NCI-H1694 (cell line): ENCODE measurements at regions not wholly inside any gene's neighbourhood (a gene's known extent, or its start where the extent isn't known, plus 50 kb on each side); places are given as distances from the start of the nearest gene placed in this dataset.
"Not testable (repeated sequence)": the region's sequence is repeated elsewhere in the genome, so short reads cannot be mapped to it uniquely, and the experiment has no call there.

ENCODE experiments used
- DNase-seq: peaks from one replicate; lab custom pipeline; 2025; lab: John Stamatoyannopoulos, UW

- DNase-seq: no peak
Measured at GRCh38 chr1:232134365-232134764, 495.6 kb downstream of the SIPA1L2 start.

- DNase-seq: no peak
Measured at GRCh38 chr1:232132572-232132971, 497.4 kb downstream of the SIPA1L2 start.

GRCh38 chr1:232131715-232132391 lies 498.1 kb downstream of the SIPA1L2 start:
- DNase-seq: no peak

- DNase-seq: no peak
Measured at GRCh38 chr1:232130815-232131480, 499.0 kb downstream of the SIPA1L2 start.

- DNase-seq: no peak
Measured at GRCh38 chr1:232127190-232127589, 500.6 kb downstream of the DISC1 start.

- no peak for DNase-seq
Measured at GRCh38 chr1:232123775-232124659, 497.4 kb downstream of the DISC1 start.

GRCh38 chr1:232117903-232118302 lies 491.3 kb downstream of the DISC1 start:
- not testable (repeated sequence) for DNase-seq

- no peak for DNase-seq
Measured at GRCh38 chr1:232114985-232115384, 488.4 kb downstream of the DISC1 start.

GRCh38 chr1:232112076-232112475 lies 485.5 kb downstream of the DISC1 start:
- DNase-seq: no peak

- no peak for DNase-seq
Measured at GRCh38 chr1:232111611-232112010, 485.0 kb downstream of the DISC1 start.

DNA sequence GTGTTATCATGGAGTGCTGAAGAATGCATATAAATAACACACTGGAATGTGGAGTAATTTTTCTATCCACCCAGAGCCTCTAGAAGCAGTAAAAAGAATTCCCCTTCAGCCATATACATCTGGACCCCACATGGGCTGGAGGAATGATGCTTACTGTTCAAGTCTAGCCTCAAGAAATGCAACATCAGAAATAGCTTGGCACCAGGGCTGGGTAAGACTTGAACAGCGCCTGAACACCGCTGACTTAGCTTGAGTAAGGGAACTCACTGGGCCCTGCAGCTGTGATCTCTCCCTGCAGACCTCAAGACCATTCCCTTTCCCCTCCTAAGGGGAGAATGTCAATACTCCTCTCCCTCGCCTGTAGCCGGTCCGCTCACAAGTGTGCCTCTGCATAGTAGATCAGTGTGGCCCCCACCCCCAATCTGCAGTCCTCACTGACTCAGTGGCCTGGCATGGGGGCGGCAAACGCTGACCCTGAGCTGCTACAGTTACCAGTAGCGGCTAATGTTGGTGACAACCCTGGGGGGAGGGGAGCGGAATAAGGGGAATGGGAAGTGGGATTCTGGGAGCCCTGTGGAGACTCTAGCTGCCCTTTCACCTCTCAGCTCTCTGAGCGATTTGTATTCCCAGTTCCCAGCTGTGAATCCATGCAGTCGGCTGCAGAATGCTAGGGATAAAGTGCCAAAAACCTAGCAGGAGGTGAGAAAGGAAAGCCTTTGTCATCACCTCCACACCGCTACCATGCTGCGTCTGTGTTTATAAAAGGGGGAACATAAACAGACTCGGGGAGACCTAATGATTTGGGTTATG lies 483.9 kb downstream of the DISC1 start:
- DNase-seq: no peak

DNA sequence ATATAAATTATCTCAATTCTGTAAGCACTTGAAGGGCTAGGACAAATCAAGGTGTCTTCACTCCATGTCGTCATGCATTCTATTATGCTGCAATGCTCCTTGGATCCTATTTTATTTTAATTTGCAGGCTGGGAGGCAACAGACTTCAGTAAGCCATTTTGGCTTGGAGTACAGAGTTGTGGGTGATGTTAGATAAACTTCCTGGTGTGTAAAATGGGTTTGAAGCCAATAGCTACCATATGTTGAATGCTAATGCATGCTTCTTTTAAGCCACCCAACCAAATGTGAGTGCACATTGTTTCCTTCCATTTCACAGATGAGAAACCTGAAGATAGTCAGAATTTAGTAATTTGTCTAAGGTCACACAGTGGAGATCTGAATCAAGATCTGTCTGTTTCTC lies 482.8 kb downstream of the DISC1 start:
- DNase-seq: no peak

DNA sequence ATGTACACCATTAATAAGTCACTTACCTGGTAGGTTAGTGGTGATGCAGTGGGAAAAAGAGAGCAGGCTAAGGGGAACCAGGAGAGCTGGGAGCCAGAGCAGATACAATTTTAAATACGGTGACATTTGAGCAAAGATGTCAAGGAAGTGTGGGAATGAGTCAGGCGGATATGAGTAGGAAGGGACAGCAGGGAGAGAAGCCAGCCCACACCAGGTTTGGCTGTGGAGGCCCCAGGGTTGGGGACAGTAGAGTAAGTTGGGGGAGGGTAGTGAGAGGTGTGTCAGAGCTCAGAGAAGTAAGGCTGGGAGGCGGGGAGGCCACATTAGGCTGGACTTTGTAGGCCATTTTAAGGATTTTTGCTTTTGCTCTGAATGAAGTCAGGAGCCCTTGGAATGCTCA lies 482.0 kb downstream of the DISC1 start:
- no peak for DNase-seq

DNA sequence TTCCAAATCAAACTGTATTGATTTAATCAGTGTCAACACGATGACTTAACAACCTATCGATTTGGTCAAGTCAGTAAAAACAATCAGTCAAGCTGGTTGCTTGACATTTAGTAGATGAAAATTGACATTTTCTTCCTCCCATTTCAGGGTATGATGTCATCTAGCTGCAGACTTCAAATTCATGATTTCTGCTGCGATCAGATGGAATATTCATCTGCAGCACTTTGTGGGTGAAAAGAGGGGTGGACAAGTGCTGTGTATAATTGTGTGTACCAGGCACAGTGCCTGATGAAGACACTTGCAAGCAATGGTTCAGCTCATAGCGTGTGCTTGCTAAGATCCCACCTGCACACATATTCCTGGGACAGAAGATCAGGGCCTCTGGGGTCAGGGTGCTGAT lies 479.8 kb downstream of the DISC1 start:
- DNase-seq: no peak

DNA sequence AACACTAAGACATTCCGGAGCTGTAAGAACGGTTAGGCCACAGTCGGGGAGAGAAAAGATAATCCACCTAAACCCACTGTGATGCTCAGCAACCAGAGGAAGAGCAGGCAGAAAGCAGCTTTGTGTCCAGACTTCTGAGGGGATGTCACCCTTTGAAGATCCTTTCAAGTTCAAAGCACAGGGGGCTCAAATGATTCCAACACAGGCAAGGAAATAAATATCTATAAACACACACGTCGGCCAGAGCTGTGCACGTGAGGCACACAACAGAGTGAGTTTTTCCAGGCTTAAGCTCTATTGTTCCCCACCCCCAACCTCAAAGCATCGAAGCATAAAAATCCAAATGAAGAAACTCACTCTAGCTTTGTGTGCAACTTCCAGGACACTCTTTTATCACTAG lies 479.0 kb downstream of the DISC1 start:
- no peak for DNase-seq

DNA sequence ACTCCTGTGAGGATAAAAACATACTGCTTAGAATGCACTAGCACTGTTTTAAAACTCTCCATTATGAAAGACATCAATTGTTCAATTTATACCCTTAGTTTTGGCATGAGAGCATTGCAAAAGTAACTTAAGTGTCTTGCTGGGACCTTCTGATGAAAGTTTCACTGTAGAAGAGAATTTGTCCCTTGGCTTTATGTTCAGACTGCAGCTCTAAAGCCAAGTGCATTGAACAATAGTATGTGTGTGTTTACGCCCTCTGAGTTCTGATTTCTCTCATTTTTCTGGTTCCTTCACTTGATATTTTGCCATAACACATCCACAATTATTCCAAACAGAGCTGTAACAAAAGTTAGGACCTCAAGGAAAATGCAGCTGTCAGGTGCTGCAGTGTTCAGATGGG lies 474.6 kb downstream of the DISC1 start:
- no peak for DNase-seq

DNA sequence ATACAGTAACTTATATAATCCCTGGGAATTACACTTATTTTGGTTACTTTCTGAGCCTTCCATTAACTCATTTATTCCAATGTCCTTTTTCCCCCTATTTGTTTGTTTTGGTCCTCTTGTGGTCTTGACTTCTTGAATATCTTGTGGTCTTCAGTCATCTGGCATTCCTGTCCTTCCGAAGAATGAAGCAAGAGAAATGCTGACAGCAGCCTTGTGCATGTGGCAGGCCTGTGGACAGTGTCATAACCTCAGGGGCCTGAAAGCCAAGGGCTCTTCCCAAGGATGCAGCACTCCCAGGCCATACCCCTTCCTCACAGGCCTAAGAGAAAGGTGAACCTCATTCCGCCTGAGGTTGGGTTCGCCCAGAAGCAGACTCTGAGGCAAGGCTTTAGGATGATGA lies 470.2 kb downstream of the DISC1 start:
- DNase-seq: no peak
